GM23248 (cell line): ENCODE measurements at regions not wholly inside any gene's neighbourhood (a gene's known extent, or its start where the extent isn't known, plus 50 kb on each side); places are given as distances from the start of the nearest gene placed in this dataset.
"Not testable (repeated sequence)": the region's sequence is repeated elsewhere in the genome, so short reads cannot be mapped to it uniquely, and the experiment has no call there.

Experiments
- DNase-seq: peaks from one replicate; pipeline ENCODE4 v3.0.0-alpha.2; 2015
- H2AFZ ChIP-seq: fragments of 200-600 bp; sonication (generic); 2 replicates; pipeline ENCODE4 v1.6.1; 2016; ENCODE audit warnings: antibody characterized with exemption
- H3F3A ChIP-seq: fragments of 200-600 bp; sonication (generic); 2 replicates; pipeline ENCODE4 v1.6.1; 2016; ENCODE audit warnings: mild to moderate bottlenecking, antibody characterized with exemption, mixed run types; ENCODE audit not compliant: insufficient read depth
- H3K27ac ChIP-seq: fragments of 200-600 bp; sonication (generic); 2 replicates; pipeline ENCODE4 v1.5.1; 2016; ENCODE audit warnings: mild to moderate bottlenecking
- H3K27me3 ChIP-seq: fragments of 200-600 bp; sonication (generic); replicated peaks from 2 replicates; pipeline ENCODE4 v1.6.1; 2016; ENCODE audit warnings: mild to moderate bottlenecking; ENCODE audit not compliant: insufficient read depth
- H3K36me3 ChIP-seq: fragments of 200-600 bp; sonication (generic); 2 replicates; pipeline ENCODE4 v1.6.1; 2016; ENCODE audit warnings: low read depth, mild to moderate bottlenecking
- H3K4me1 ChIP-seq: fragments of 200-600 bp; sonication (generic); 2 replicates; pipeline ENCODE4 v1.6.1; 2016; ENCODE audit warnings: mild to moderate bottlenecking; ENCODE audit not compliant: insufficient read depth
- H3K4me2 ChIP-seq: fragments of 200-600 bp; sonication (generic); one replicate; pipeline ENCODE4 v1.6.1; 2016; ENCODE audit warnings: mild to moderate bottlenecking; ENCODE audit not compliant: unreplicated experiment
- H3K4me3 ChIP-seq: fragments of 200-600 bp; sonication (generic); 2 replicates; pipeline ENCODE4 v1.5.1; 2016; ENCODE audit warnings: mild to moderate bottlenecking
- H3K79me2 ChIP-seq: fragments of 200-600 bp; sonication (generic); 2 replicates; pipeline ENCODE4 v1.6.1; 2016; ENCODE audit warnings: mild to moderate bottlenecking; ENCODE audit not compliant: insufficient read depth
- H3K9ac ChIP-seq: fragments of 200-600 bp; sonication (generic); 2 replicates; pipeline ENCODE4 v1.6.1; 2016; ENCODE audit warnings: mild to moderate bottlenecking
- H3K9me2 ChIP-seq: fragments of 200-600 bp; sonication (generic); 2 replicates; pipeline ENCODE4 v1.6.1; 2016; ENCODE audit warnings: mixed run types, mild to moderate bottlenecking, moderate library complexity; ENCODE audit not compliant: insufficient read depth
- H3K9me3 ChIP-seq: fragments of 200-600 bp; sonication (generic); one replicate; pipeline ENCODE4 v1.6.1; 2017; ENCODE audit warnings: low read depth
- H4K20me1 ChIP-seq: fragments of 200-600 bp; sonication (generic); 2 replicates; pipeline ENCODE4 v1.6.0; 2016; ENCODE audit not compliant: insufficient read depth
- EZH2 ChIP-seq: fragments of 200-600 bp; sonication (generic); IDR thresholded peaks from 2 replicates; pipeline ENCODE4 v1.6.1; 2018; ENCODE audit warnings: antibody characterized with exemption, mild to moderate bottlenecking; ENCODE audit not compliant: insufficient read depth, poor library complexity, severe bottlenecking
- EZH2phosphoT487 ChIP-seq: fragments of 200-600 bp; sonication (generic); IDR thresholded peaks from 2 replicates; pipeline ENCODE4 v1.6.1; 2018; ENCODE audit warnings: antibody characterized with exemption, moderate library complexity, mild to moderate bottlenecking, low read depth; ENCODE audit not compliant: insufficient read depth
- WGBS, 2 experiments: methylation state at CpG; one replicate each; pipeline ENCODE4 v1.1.6; 2015 to 2017; ENCODE audit warnings: low lambda C conversion rate in 2 of 2, low coverage in 1 of 2; ENCODE audit errors: missing lambda C conversion rate in 2 of 2; 5-methylcytosine and 5-hydroxymethylcytosine counted together
- in situ Hi-C: fragments of 300-500 bp; cut with MboI; formaldehyde crosslinking; loops from 2 replicates; pipeline ENCODE4 v1.15.0; 2020

DNA sequence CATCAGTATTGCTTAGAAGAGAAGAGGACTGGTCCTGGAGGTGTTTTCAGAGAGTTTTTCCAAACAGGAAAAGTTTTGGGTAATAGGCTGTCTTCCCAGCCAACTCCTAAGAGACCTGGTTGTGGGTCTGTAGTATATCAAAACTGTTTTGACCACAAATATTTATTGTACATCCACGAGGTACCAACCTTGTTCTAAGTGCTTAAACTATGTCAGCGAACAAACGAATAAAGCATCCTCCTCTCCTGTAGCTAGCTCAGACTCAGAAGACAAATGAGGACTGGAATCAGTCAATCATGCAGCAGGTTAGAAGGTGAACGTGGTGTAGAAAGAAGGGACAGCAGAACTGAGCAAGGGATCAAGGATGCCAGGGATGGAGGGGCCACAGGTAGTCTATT is 61.6 kb upstream of the MKI67 start:
- WGBS, 2 experiments = 1% methylated on average over 4 of the region's 4 CpGs
- H3F3A ChIP-seq = no peaks in the 10 kb centered on the region
- no peak overlapping the region for H3K9ac ChIP-seq
- H3K4me3 ChIP-seq = no peak overlapping the region
- H4K20me1 ChIP-seq = no peaks in the 10 kb centered on the region
- no peaks in the 10 kb centered on the region for H3K79me2 ChIP-seq
- no peaks in the 10 kb centered on the region for H3K4me1 ChIP-seq
- no peak for TF ChIP-seq EZH2phosphoT487
- no peaks in the 10 kb centered on the region for H3K9me3 ChIP-seq
- in situ Hi-C loops = no loop called here
- no peak overlapping the region for H3K27ac ChIP-seq
- H2AFZ ChIP-seq = no peak overlapping the region
- H3K4me2 ChIP-seq = no peak overlapping the region
- H3K9me2 ChIP-seq = no peaks in the 10 kb centered on the region
- DNase-seq = no peak
- H3K36me3 ChIP-seq = no peaks in the 10 kb centered on the region
- H3K27me3 ChIP-seq = no peaks in the 10 kb centered on the region

DNA sequence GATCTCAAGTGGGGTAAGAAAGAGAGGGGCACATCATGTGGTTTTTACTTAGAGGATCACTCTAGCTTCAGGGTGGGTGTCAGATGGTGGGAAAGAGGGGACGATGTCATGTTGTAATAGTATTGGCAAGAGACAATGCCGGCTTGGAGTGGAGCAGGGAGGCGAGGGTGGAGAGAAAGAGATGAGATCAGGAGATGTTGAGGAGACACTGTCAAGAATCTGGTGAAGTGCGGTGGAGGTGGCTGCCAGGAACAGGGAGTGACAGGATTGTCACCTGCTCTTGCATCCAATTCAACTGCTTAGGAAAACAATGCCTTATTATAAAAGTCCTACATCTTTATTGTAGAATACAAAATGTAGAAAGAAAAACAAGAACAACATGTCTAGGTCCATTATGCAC is 63.0 kb upstream of the MKI67 start:
- Histone ChIP-seq H3K4me1 (no peaks in the 10 kb centered on the region), H3K9me3 (no peaks in the 10 kb centered on the region), H3K9ac (no peak overlapping the region), H2AFZ (no peak overlapping the region), H3K27ac (no peak overlapping the region), H3K79me2 (no peaks in the 10 kb centered on the region), H3K36me3 (no peaks in the 10 kb centered on the region), H3K4me2 (no peak overlapping the region), H3K27me3 (no peaks in the 10 kb centered on the region), H3F3A (no peaks in the 10 kb centered on the region), H3K4me3 (no peak overlapping the region), H4K20me1 (no peaks in the 10 kb centered on the region), H3K9me2 (no peaks in the 10 kb centered on the region)
- no peak for TF ChIP-seq EZH2phosphoT487
- no peak for TF ChIP-seq EZH2
- in situ Hi-C loops = no loop called here
- WGBS, 2 experiments = 43 to 52% methylated on average over 4 of the region's 4 CpGs
- DNase-seq = no peak

GRCh38 chr10:128191847-128192246 is 65.6 kb upstream of the MKI67 start:
- Histone ChIP-seq H3K36me3 (no peaks in the 10 kb centered on the region), H4K20me1 (no peaks in the 10 kb centered on the region), H3K4me3 (no peak overlapping the region), H2AFZ (no peak overlapping the region), H3K27me3 (no peaks in the 10 kb centered on the region), H3K27ac (no peak overlapping the region), H3K9me3 (no peaks in the 10 kb centered on the region), H3K4me2 (no peak overlapping the region), H3K9ac (no peak overlapping the region), H3K4me1 (no peaks in the 10 kb centered on the region), H3F3A (no peaks in the 10 kb centered on the region), H3K9me2 (no peaks in the 10 kb centered on the region), H3K79me2 (no peaks in the 10 kb centered on the region)
- no peak for DNase-seq
- in situ Hi-C loops = no loop called here
- no peak for TF ChIP-seq EZH2phosphoT487
- TF ChIP-seq EZH2 = no peak
- 30 to 31% methylated on average over 5 of the region's 5 CpGs for WGBS, 2 experiments

DNA sequence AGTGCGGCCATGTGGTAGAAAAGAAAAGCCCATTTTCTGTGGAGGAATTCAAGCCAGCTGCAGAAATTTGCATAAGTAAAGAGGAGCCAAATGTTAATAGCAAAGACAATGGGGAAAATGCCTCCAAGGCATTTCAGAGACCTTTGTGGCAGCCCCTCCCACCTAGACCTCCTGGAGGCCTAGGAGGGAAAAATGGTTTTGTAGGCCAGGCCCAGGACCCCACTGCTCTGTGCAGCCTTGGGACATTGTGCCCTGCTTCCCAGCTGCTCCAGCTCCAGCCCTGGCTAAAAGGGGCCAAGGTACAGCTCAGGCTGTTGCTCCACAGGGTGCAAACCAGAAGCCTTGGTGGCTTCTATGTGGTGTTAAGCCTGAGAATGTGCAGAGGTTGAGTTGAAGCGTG is 75.6 kb upstream of the MKI67 start:
- in situ Hi-C loops, H3K4me2 ChIP-seq, H3K27ac ChIP-seq, H3K4me1 ChIP-seq, H2AFZ ChIP-seq, H3K27me3 ChIP-seq, H3K9me2 ChIP-seq, H3K36me3 ChIP-seq, H3K9me3 ChIP-seq, H3K9ac ChIP-seq, H4K20me1 ChIP-seq, DNase-seq, H3F3A ChIP-seq, H3K79me2 ChIP-seq, H3K4me3 ChIP-seq: not testable (repeated sequence)
- WGBS, 2 experiments = 27 to 29% methylated on average over 2 of the region's 2 CpGs

GRCh38 chr10:128203028-128203427 is 76.8 kb upstream of the MKI67 start:
- H3F3A ChIP-seq = no peaks in the 10 kb centered on the region
- H3K79me2 ChIP-seq = no peaks in the 10 kb centered on the region
- no peak for TF ChIP-seq EZH2phosphoT487
- no peak for TF ChIP-seq EZH2
- no peaks in the 10 kb centered on the region for H4K20me1 ChIP-seq
- in situ Hi-C loops = no loop called here
- H3K4me2 ChIP-seq = no peak overlapping the region
- H3K36me3 ChIP-seq = no peaks in the 10 kb centered on the region
- no peaks in the 10 kb centered on the region for H3K9me3 ChIP-seq
- DNase-seq = no peak
- H3K9ac ChIP-seq = no peak overlapping the region
- no peak overlapping the region for H3K4me3 ChIP-seq
- no peak overlapping the region for H3K27ac ChIP-seq
- 0 out of 2 replicates have a peak, but pooled peaks cover 3% of the 10 kb centered on the region for H3K27me3 ChIP-seq
- H3K9me2 ChIP-seq = no peaks in the 10 kb centered on the region
- no peaks in the 10 kb centered on the region for H3K4me1 ChIP-seq
- no peak overlapping the region for H2AFZ ChIP-seq

- H3K36me3 ChIP-seq, H3K27me3 ChIP-seq, H3K4me2 ChIP-seq, H4K20me1 ChIP-seq, H2AFZ ChIP-seq, H3K27ac ChIP-seq, H3K9me3 ChIP-seq, H3K9me2 ChIP-seq, in situ Hi-C loops, H3K4me1 ChIP-seq, H3K9ac ChIP-seq, H3K4me3 ChIP-seq, DNase-seq, H3F3A ChIP-seq, H3K79me2 ChIP-seq: not testable (repeated sequence)
- WGBS, 2 experiments = 24 to 39% methylated on average over 3 of the region's 3 CpGs
Observed at GRCh38 chr10:128205591-128205990, 79.4 kb upstream of the MKI67 start.
